ENCODE measurements at regions not wholly inside any gene's neighbourhood (a gene's known extent, or its start where the extent isn't known, plus 50 kb on each side); places are given as distances from the start of the nearest gene placed in this dataset.

DNA sequence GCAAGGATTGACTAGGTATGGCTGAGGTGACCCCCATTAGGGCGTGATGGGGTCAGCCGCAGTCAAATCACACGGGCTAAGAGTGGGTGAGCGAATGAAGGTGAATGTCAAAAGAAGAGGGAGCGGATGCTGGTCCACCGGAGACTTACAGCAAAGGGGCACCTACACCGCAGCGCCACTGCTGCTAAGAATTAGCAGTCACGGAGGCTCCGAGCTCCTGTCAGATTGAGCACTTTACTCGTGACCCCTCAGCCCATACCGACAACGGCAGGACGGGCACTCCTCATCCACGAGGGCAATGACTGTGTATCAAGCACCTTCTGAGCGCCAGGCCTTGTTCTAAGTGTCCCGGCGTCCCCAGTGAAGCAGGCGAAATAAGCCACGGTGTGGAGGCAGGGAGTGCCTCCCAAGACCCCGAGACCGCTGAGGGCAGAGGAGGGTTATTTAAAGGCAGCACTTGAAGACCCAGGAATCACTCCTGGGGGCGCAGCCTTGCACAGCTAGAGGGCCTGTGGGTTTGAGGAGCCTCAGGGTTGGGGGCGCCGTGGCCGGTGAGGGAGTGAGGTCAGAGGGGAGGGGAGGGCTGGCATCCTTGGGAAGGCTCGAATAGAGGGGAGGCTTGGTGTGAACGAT, 61.6 kb upstream of the GATA2 start:
- H3K79me2 ChIP-seq (ENCODE audit: insufficient read depth, low read length), result no peaks in the 10 kb centered on the region
- H3K27me3 ChIP-seq (ENCODE audit: control insufficient read depth in 1 of 2, insufficient read depth in 2 of 2, low read length in 2 of 2), result peaks cover 10 to 69% of the 10 kb centered on the region in 2 experiments
- 54% methylated on average over 17 of the region's 28 CpGs for WGBS (ENCODE audit: low lambda C conversion rate)
- H3K4me3 ChIP-seq (replicated peaks in 1 of 3; ENCODE audit: insufficient read depth in 1 of 3, low read depth in 2 of 3, low read length in 3 of 3), result no peak overlapping the region
- intact Hi-C loops (cut with micrococcal nuclease; ENCODE audit: unreplicated experiment), result no loop called here
- H3K9ac ChIP-seq (ENCODE audit: insufficient read depth, low read depth, low read length), result no peak overlapping the region
- CTCF ChIA-PET (ENCODE audit: low intra/inter-chr PET ratio, low total read pairs), result no interaction called here
- POLR2A ChIA-PET, result no interaction called here
- no peak for FAIRE-seq
- no peaks in the 10 kb centered on the region for H4K20me1 ChIP-seq (ENCODE audit: insufficient read depth, low read length)
- no peaks in the 10 kb centered on the region for H3K9me3 ChIP-seq (ENCODE audit: low read length)
- BruUV-seq (replicated peaks), result no TSS peak
- no peaks in the 10 kb centered on the region for H3K36me3 ChIP-seq (replicated peaks in 1 of 2; ENCODE audit: control insufficient read depth in 1 of 2, insufficient read depth in 2 of 2, low read length in 2 of 2)
- ATAC-seq, result no peak; the same call in 2 of the 3 replicates
- TF ChIP-seq, protein P1, sequence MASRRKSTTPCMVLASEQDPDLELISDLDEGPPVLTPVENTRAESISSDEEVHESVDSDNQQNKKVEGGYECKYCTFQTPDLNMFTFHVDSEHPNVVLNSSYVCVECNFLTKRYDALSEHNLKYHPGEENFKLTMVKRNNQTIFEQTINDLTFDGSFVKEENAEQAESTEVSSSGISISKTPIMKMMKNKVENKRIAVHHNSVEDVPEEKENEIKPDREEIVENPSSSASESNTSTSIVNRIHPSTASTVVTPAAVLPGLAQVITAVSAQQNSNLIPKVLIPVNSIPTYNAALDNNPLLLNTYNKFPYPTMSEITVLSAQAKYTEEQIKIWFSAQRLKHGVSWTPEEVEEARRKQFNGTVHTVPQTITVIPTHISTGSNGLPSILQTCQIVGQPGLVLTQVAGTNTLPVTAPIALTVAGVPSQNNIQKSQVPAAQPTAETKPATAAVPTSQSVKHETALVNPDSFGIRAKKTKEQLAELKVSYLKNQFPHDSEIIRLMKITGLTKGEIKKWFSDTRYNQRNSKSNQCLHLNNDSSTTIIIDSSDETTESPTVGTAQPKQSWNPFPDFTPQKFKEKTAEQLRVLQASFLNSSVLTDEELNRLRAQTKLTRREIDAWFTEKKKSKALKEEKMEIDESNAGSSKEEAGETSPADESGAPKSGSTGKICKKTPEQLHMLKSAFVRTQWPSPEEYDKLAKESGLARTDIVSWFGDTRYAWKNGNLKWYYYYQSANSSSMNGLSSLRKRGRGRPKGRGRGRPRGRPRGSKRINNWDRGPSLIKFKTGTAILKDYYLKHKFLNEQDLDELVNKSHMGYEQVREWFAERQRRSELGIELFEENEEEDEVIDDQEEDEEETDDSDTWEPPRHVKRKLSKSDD (CRISPR knock-in tag; IDR thresholded peaks at IDR 0.05; ENCODE audit: low read depth), result no peak
- no peak for TF ChIP-seq DNMT1 (CRISPR knock-in tag; IDR thresholded peaks at IDR 0.05)
- no peak for TF ChIP-seq PHF5A (CRISPR knock-in tag; IDR thresholded peaks at IDR 0.05; ENCODE audit: low read depth, unreplicated experiment)
- no peak for TF ChIP-seq ZNF589 (CRISPR knock-in tag; conservative IDR thresholded peaks at IDR 0.05)
- TF ChIP-seq, protein P2, sequence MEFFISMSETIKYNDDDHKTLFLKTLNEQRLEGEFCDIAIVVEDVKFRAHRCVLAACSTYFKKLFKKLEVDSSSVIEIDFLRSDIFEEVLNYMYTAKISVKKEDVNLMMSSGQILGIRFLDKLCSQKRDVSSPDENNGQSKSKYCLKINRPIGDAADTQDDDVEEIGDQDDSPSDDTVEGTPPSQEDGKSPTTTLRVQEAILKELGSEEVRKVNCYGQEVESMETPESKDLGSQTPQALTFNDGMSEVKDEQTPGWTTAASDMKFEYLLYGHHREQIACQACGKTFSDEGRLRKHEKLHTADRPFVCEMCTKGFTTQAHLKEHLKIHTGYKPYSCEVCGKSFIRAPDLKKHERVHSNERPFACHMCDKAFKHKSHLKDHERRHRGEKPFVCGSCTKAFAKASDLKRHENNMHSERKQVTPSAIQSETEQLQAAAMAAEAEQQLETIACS (CRISPR knock-in tag; IDR thresholded peaks at IDR 0.05), result no peak
- TF ChIP-seq ZNF550 (CRISPR knock-in tag; IDR thresholded peaks at IDR 0.05; ENCODE audit: borderline replicate concordance), result no peak
- TF ChIP-seq SNAPC2 (CRISPR knock-in tag; IDR thresholded peaks at IDR 0.05), result no peak
- no peak for TF ChIP-seq ZNF367 (CRISPR knock-in tag; IDR thresholded peaks at IDR 0.05; ENCODE audit: borderline replicate concordance)
- no peak for TF ChIP-seq SOX6 (IDR thresholded peaks at IDR 0.05)
- TF ChIP-seq SOX6 (CRISPR knock-in tag; IDR thresholded peaks at IDR 0.05), result no peak
- no peak for TF ChIP-seq NFKB2 (CRISPR knock-in tag; IDR thresholded peaks at IDR 0.05; ENCODE audit: borderline replicate concordance)
- TF ChIP-seq MXI1 (IDR thresholded peaks at IDR 0.05; ENCODE audit: borderline replicate concordance, low read depth, low read length), result no peak
- H3K27ac ChIP-seq (ENCODE audit: extremely low read length, insufficient read depth, low read length), result no peak overlapping the region
- no peak for DNase-seq (ENCODE audit: low spot score)
- H3K4me2 ChIP-seq (ENCODE audit: low read depth, low read length), result no peak overlapping the region
- in situ Hi-C loops (cut with HindIII; ENCODE audit: extremely low pct_ligation_motif_present, low pct_unique_long_range_greater_than_20kb), result no loop called here
- no peak overlapping the region for H2AFZ ChIP-seq (ENCODE audit: low read length)
- H3K4me1 ChIP-seq (ENCODE audit: insufficient read depth, low read length), result peaks cover 21% of the 10 kb centered on the region
